Effector memory CD8-positive, alpha-beta T cell (primary cell): ENCODE measurements at regions not wholly inside any gene's neighbourhood (a gene's known extent, or its start where the extent isn't known, plus 50 kb on each side); places are given as distances from the start of the nearest gene placed in this dataset.
"Not testable (repeated sequence)": the region's sequence is repeated elsewhere in the genome, so short reads cannot be mapped to it uniquely, and the experiment has no call there.

Source experiments
- ATAC-seq: fragments of 150-1000 bp; cut with Tn5 transposase; replicated peaks from 2 replicates; pipeline ENCODE4 v1.10.0; 2021; ENCODE audit warnings: mild to moderate bottlenecking, moderate library complexity
- DNase-seq, 3 experiments: peaks; one replicate each; pipeline ENCODE4 v3.0.0; 2021
- H3K27ac Mint-ChIP-seq, 2 donors: one replicate each; pipeline ENCODE4 v1.8.0; 2022; ENCODE audit warnings: mild to moderate bottlenecking in 2 of 2, mixed read lengths in 2 of 2, moderate library complexity in 2 of 2
- H3K27me3 Mint-ChIP-seq, 2 donors: one replicate each; pipeline ENCODE4 v1.8.0; 2022; ENCODE audit warnings: mixed read lengths in 2 of 2
- H3K36me3 Mint-ChIP-seq: one replicate; pipeline ENCODE4 v1.8.0; 2022; ENCODE audit warnings: mild to moderate bottlenecking, moderate library complexity, mixed read lengths; ENCODE audit not compliant: insufficient read depth
- H3K4me1 Mint-ChIP-seq, 2 donors: one replicate each; pipeline ENCODE4 v1.8.0; 2022; ENCODE audit warnings: low read depth in 2 of 2, mixed read lengths in 2 of 2
- H3K4me3 Mint-ChIP-seq, 2 donors: one replicate each; pipeline ENCODE4 v1.8.0; 2022; ENCODE audit warnings: mild to moderate bottlenecking in 2 of 2, mixed read lengths in 2 of 2, moderate library complexity in 2 of 2
- H3K9me3 Mint-ChIP-seq, 2 donors: one replicate each; pipeline ENCODE4 v1.8.0; 2022; ENCODE audit warnings: mixed read lengths in 2 of 2

DNA sequence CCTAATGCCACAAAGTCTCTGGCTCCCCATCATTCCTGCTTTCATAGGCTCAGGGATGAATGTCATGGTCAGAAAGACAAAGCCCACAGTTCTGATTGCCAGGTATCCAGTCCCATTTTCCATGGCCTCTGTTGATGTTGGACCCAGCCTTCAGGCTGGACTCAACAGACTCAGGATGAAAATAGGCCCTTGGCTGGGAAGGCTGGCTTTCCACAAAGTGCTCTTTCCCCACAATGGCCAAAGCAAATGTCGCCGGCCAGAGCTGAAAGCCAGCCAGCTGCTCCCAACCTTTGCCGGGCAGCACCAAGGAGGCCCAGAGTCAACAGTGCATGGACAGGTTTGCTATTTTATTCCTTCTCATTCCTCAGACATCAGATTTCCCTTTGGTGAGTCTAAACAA is 430.1 kb upstream of the FGF16 start:
- Mint-ChIP-seq H3K36me3 (no peaks in the 10 kb centered on the region), H3K4me1 (no peaks in the 10 kb centered on the region), H3K27me3 (peaks cover 0 to 5% of the 10 kb centered on the region in 2 donors), H3K27ac (no peak overlapping the region), H3K9me3 (no peaks in the 10 kb centered on the region), H3K4me3 (no peak overlapping the region)
- DNase-seq (no peak), ATAC-seq (no peak)

DNA sequence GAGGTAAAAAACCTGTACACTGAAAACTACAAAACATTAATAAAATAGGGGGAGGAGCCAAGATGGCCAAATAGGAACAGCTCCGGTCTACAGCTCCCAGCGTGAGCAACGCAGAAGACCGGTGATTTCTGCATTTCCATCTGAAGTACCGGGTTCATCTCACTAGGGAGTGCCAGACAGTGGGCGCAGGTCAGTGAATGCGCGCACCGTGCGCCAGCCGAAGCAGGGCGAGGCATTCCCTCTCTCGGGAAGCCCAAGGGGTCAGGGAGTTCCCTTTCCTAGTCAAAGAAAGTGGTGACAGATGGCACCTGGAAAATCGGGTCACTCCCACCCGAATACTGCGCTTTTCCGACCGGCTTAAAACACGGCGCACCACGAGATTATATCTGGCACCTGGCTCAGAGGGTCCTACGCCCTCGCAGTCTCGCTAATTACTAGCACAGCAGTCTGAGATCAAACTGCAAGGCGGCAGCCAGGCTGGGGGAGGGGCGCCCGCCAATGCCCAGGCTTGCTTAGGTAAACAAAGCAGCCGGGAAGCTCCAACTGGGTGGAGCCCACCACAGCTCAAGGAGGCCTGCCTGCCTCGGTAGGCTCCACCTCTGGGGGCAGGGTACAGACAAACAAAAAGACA is 400.9 kb upstream of the FGF16 start:
- not testable (repeated sequence) for H3K4me1 Mint-ChIP-seq, H3K4me3 Mint-ChIP-seq, H3K36me3 Mint-ChIP-seq, H3K9me3 Mint-ChIP-seq, DNase-seq, H3K27me3 Mint-ChIP-seq, ATAC-seq
- H3K27ac Mint-ChIP-seq: peak overlapping the region in 1 of 2 donors; percentile 64

DNA sequence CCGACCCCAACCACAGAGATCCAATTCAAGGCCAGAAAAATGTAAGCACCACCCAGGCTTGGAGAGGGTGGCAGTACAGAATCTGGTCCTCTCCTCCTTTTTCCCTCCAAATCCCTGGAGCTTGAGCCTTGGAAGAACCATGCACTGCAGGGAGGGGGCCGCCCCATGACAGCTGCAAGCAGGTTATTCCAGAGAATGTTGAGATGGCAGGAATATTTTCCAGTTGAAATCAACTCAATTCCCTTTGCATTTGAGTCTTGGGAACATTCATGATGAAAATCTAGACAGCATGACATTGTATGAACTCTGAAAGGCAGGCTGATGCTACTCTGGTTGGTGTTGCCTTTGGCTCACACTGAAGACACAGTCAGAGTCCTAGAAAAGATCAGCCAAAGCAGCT is 386.6 kb upstream of the FGF16 start:
- no peak overlapping the region for H3K27ac Mint-ChIP-seq
- no peaks in the 10 kb centered on the region for H3K4me1 Mint-ChIP-seq
- no peaks in the 10 kb centered on the region for H3K36me3 Mint-ChIP-seq
- no peak for ATAC-seq
- no peaks in the 10 kb centered on the region for H3K9me3 Mint-ChIP-seq
- no peak overlapping the region for H3K4me3 Mint-ChIP-seq
- no peaks in the 10 kb centered on the region for H3K27me3 Mint-ChIP-seq
- DNase-seq: no peak

DNA sequence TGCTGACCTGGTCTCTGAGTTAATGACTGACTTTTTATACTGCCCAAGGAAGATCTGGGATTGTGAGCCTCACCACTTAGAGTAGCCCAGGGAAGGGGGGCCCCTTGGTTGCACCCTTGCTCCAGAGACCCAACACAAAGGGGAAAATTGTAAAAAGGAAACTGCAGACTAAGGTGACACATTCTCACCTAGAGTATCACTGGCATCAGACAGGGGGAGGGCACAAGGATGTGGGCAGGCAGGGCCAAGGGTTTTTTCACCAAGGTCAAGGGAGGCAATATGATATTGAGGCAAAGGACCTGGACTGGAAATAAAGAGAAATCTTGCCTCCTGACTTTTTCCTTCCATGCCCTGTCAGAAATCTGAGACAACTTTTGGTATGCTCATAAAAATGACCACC is 386.2 kb upstream of the FGF16 start:
- Mint-ChIP-seq H3K27me3 (no peaks in the 10 kb centered on the region), H3K4me1 (no peaks in the 10 kb centered on the region), H3K27ac (no peak overlapping the region), H3K36me3 (no peaks in the 10 kb centered on the region), H3K4me3 (no peak overlapping the region), H3K9me3 (no peaks in the 10 kb centered on the region)
- DNase-seq: no peak
- no peak for ATAC-seq

DNA sequence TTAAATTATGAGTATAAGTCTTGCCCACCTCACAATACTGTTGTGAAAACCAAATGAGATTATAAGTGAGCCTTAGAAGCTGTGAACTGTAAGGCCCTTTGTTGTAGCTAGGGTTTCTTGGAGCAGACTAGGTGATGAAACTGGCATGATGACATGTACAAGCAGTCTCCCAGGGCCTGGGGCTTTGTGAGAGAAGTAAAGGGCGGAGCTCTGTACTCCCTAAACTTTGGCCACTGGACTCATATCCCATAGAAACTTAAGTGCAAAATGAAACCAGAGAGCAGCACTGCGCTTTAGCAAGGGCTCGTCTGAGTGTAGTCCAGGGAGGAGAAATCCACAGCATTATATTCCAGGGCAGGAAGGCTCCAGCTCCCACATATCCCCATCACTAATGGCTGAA is 385.6 kb upstream of the FGF16 start:
- no peaks in the 10 kb centered on the region for H3K36me3 Mint-ChIP-seq
- H3K27ac Mint-ChIP-seq: no peak overlapping the region
- H3K4me3 Mint-ChIP-seq: no peak overlapping the region
- H3K4me1 Mint-ChIP-seq: no peaks in the 10 kb centered on the region
- no peak for ATAC-seq
- no peak for DNase-seq
- H3K9me3 Mint-ChIP-seq: no peaks in the 10 kb centered on the region
- H3K27me3 Mint-ChIP-seq: no peaks in the 10 kb centered on the region

DNA sequence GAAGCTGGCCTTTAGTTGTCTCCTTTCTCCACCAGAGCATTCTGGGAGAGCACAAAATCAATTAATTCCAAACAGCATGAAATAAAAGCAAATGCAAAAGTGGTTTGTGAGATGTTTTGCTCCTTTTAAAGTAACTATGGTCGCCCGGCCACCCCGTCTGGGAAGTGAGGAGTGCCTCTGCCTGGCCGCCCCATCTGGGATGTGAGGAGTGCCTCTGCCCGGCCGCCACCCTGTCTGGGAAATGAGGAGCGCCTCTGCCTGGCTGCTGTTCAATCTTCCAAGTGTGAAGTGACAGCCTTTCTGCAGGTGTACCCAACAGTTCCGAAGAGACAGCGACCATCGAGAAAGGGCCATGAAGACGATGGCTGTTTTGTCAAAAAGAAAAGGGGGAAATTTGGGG is 381.3 kb upstream of the FGF16 start:
- ATAC-seq: no peak
- Mint-ChIP-seq H3K27ac (no peak overlapping the region), H3K4me1 (peaks cover 2 to 10% of the 10 kb centered on the region in 2 donors), H3K27me3 (no peaks in the 10 kb centered on the region), H3K4me3 (no peak overlapping the region), H3K9me3 (no peaks in the 10 kb centered on the region), H3K36me3 (no peaks in the 10 kb centered on the region)
- no peak for DNase-seq

DNA sequence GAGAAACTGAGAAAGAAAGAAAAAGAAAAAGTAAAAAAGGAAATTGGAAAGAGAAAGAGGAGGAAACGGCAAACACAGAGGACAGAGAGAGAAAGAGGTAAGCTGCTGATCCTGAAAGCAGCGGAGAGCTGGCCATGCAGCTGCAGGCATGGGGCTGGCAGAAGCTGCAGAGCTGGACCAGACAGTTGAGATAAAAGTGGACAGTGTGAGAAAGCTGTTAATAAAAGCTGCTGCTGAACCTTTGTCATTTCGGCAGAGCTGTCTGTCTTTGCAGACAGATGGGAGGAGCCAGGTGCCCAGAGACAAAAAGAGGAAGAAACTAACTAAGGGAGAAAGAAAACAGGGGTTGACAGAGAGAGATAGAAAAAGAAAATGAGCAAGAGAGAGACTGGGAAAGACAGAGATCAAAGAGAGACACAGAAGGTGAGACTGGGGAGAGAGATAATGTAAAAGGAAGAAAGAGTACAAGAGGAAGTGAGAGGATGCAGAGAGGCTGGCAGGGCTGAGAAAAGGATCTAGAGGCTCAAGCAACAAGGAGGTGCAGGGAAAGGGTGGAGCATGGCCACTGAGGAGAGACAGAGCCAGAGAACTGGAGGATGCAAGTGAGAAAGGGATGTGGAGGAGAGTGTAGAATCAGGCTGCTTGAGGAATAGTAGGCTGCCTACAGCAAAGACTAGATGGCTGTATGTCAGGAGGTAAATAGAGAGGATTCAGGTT is 376.8 kb upstream of the FGF16 start:
- Mint-ChIP-seq H3K4me1 (peaks cover 2 to 10% of the 10 kb centered on the region in 2 donors), H3K4me3 (no peak overlapping the region), H3K27me3 (no peaks in the 10 kb centered on the region), H3K36me3 (no peaks in the 10 kb centered on the region), H3K27ac (no peak overlapping the region), H3K9me3 (no peaks in the 10 kb centered on the region)
- ATAC-seq: no peak
- DNase-seq: no peak

DNA sequence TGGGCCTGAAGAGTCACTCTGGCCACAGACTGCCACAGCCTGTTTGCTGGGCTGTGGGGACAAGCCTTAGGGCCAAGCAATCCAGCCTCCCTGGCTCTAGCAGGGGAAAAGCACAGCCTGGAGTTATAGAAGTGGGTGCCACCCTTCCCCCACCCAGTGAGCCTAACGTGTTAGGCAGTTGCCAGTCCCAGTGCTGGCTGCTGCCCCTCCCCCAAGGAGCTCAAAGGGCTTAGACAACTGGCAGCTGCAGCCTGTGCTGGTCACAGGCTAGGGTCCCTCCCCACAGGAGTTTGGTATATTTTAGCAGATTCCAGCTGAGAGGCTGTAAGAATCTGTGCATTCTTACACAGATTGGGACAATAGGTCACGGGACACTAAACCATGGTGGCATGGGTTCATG is 370.3 kb upstream of the FGF16 start:
- DNase-seq: no peak
- Mint-ChIP-seq H3K4me3 (no peak overlapping the region), H3K27me3 (no peaks in the 10 kb centered on the region), H3K36me3 (no peaks in the 10 kb centered on the region), H3K9me3 (peaks cover 1 to 2% of the 10 kb centered on the region in 2 donors), H3K27ac (no peak overlapping the region), H3K4me1 (no peaks in the 10 kb centered on the region)
- ATAC-seq: no peak

DNA sequence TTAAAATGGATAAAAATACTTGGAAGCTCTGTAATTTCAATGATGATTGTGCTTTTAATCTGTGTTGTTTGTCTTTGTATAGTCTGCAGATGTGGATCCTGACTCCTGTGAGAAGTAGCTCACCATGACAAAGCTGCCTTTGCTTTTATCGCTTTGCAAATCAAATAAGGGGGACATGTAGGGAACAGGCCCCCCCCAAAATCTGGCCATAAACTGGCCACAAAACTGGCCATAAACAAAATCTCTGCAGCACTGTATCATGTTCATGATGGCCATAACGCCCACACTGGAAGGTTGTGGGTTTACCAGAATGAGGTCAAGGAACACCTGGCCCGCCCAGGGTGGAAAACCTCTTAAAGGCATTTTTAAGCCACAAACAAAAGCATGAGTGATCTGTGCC is 366.0 kb upstream of the FGF16 start:
- H3K4me3 Mint-ChIP-seq, DNase-seq, H3K27me3 Mint-ChIP-seq, ATAC-seq, H3K4me1 Mint-ChIP-seq, H3K9me3 Mint-ChIP-seq, H3K36me3 Mint-ChIP-seq, H3K27ac Mint-ChIP-seq: not testable (repeated sequence)

DNA sequence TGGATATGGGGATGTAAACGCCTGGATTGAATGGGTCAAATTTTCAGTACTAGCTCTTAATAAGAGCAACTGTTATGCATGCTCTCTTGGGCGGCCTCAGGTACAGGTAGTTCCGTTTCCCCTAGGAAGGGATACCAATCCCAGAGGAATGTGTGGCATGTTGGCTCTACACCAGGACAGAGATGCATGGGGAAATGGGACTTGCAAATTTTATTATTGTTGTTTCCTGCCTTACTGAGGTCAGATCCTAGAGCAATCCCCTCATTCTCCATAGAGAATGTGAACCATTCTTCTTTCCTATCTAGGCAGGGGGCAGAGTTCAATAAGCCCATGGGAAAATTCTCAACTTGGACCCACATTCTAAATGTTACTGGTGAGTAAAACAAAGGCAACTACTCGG is 361.8 kb upstream of the FGF16 start:
- DNase-seq: no peak
- H3K27ac Mint-ChIP-seq: no peak overlapping the region
- H3K4me3 Mint-ChIP-seq: no peak overlapping the region
- no peaks in the 10 kb centered on the region for H3K27me3 Mint-ChIP-seq
- no peak for ATAC-seq
- no peaks in the 10 kb centered on the region for H3K4me1 Mint-ChIP-seq
- H3K36me3 Mint-ChIP-seq: no peaks in the 10 kb centered on the region
- peaks cover 1 to 5% of the 10 kb centered on the region in 2 donors for H3K9me3 Mint-ChIP-seq

DNA sequence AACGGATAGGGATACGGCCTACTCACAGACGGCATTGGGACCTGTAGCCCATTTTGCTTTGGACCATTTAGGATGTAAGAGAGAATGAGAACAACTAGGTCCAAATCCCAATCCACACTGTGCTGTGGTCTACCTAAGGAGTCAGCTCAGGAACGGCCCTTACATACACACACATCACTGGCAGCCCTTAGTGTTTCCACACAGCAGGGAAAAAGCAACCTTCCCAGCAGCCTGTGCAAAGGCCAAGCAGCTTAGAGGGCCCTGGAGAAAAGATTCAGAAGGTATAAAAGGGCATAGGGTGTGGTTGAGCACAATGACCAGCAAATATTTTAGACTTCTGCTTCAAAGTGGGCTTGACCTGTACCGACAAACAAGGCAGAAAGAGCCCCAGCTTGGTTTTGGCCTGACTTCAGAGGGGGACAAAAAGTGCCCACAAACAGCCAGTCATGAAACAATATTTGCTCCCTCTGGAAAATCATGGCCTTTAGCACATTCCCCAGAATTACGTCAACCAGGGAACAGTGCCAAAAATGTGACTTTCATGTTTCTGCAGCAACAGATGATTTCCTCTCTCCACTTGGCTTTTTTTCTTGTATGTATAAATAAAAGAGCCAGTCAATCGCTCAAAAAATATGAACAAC is 359.5 kb upstream of the FGF16 start:
- Mint-ChIP-seq H3K4me1 (no peaks in the 10 kb centered on the region), H3K9me3 (no peaks in the 10 kb centered on the region), H3K4me3 (no peak overlapping the region), H3K36me3 (no peaks in the 10 kb centered on the region), H3K27me3 (no peaks in the 10 kb centered on the region), H3K27ac (no peak overlapping the region)
- DNase-seq (no peak), ATAC-seq (no peak)

DNA sequence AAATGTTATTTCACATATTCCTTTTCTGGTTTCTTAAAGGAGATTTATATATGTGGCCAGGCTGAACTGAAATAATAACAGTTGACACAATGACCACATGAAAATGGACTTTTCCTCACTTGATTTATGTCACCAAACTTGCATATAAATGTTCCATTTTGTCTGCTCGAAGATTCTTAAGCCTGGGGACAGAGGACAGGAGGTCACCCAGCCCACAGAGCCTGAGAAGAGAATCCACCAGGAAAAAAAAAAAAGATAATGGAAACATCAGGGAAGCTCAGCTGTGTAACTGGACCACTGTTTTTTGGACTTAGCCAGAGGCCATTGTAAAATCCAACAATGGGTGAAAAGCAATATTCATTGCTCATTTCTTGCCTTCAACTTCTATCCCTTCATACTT is 359.0 kb upstream of the FGF16 start:
- no peak overlapping the region for H3K4me3 Mint-ChIP-seq
- no peaks in the 10 kb centered on the region for H3K9me3 Mint-ChIP-seq
- H3K27ac Mint-ChIP-seq: no peak overlapping the region
- no peak for DNase-seq
- H3K4me1 Mint-ChIP-seq: no peaks in the 10 kb centered on the region
- no peak for ATAC-seq
- no peaks in the 10 kb centered on the region for H3K36me3 Mint-ChIP-seq
- no peaks in the 10 kb centered on the region for H3K27me3 Mint-ChIP-seq

DNA sequence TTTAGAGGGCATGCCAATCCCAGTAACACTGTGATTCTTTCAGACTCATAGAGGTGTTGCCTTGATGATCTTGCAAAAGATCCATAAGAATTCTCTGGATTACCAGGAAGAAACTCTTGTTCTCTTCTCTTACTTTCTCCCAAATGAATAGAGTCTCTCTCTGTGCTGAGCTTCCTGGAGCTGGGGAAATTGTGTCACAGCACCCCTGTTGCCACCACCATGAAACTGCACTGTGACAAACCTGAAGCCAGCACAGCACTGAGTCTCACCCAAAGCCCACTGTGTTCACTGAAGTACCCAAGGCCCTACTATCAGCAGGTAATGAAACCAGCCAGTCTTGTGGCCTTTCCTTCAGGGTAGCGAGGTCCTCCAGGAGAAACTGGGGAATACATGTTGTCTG is 332.7 kb upstream of the FGF16 start:
- Mint-ChIP-seq H3K4me1 (no peaks in the 10 kb centered on the region), H3K36me3 (no peaks in the 10 kb centered on the region)
- no peak for ATAC-seq

DNA sequence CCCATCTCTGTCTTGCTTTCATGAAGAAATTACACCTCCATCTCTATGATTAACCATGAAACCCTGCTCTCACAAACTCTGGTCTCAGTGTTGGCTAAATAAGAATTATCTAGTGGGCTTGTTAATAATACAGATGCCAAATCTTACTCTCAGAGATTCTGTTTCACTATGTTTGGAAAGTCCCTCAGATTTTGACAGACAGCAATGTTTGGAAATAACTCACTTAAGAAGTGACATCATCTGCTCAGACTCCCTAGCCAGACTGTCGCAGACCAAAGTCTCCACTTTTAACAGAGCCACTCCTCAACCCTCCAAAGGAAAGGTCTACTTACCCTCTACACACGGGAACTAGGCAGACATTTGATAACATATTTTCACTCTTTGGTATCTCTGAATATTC is 328.5 kb upstream of the FGF16 start:
- no peaks in the 10 kb centered on the region for H3K4me1 Mint-ChIP-seq
- no peaks in the 10 kb centered on the region for H3K36me3 Mint-ChIP-seq
- ATAC-seq (no peak), DNase-seq (no peak)
- peaks cover 0 to 2% of the 10 kb centered on the region in 2 donors for H3K9me3 Mint-ChIP-seq
- H3K4me3 Mint-ChIP-seq: no peak overlapping the region
- no peaks in the 10 kb centered on the region for H3K27me3 Mint-ChIP-seq
- H3K27ac Mint-ChIP-seq: no peak overlapping the region

More for the DNA sequence above, 332.7 kb upstream of the FGF16 start:
- Mint-ChIP-seq H3K27me3 (no peaks in the 10 kb centered on the region), H3K4me3 (no peak overlapping the region), H3K27ac (no peak overlapping the region), H3K9me3 (no peaks in the 10 kb centered on the region)
- DNase-seq: no peak
